ENCODE measurements at regions not wholly inside any gene's neighbourhood (a gene's known extent, or its start where the extent isn't known, plus 50 kb on each side); places are given as distances from the start of the nearest gene placed in this dataset.

DNA sequence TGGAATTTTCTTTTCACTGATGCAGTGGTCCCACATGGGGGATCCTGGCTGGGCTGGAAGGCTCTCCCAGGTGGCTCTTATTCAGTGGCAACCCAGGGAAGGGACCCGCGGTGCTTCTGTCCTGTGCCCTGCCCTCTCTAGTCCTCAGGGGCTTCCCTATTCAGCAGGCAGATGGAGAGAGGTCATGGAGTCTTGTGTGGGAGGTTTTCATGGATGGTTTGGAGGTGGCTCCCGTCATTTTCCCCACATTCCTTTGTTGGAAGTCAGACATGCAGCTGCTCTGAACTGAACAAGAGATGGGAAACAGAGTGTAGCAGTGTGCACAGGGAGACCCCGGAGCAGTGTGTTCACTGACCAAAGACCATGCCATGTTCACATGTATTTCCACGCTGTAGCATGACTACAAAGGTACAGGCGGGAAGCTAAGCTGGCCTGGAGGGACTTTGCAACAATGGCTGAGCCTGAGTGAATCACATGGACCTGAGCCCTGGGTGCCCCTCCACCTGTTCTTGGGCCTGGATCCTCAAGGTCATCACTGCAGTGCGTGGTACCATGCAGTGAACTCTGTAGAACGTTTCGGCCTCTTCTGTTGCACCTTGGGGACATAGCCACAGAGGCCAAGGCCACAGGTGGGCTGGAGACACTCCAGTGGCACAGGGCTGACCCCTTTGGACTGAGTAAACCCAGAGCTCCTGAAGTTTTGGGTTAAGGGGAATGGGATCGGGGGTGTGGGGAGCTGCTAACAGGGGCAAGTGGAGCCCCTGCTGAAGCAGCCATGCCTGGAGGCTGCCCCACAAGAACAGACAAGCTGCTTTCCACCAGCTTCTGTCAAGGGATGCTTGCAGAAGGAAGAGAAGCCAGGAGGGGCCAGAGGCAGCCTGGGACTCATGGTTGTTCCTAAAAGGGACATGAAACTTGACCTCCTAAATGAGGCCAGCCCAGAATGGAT lies 123.0 kb downstream of the ASB7 start:
- H3K36me3 Mint-ChIP-seq (ENCODE audit: unreplicated experiment): no peaks in the 10 kb centered on the region
- H3K27me3 Mint-ChIP-seq (ENCODE audit: unreplicated experiment): no peaks in the 10 kb centered on the region
- no peaks in the 10 kb centered on the region for H3K9me3 Mint-ChIP-seq (ENCODE audit: unreplicated experiment)
- peak; percentile 75 for DNase-seq (ENCODE audit: extremely low spot score, unreplicated experiment)
- peak overlapping the region; percentile 62 for H3K27ac Mint-ChIP-seq (ENCODE audit: unreplicated experiment)
- TF ChIP-seq, protein P1, sequence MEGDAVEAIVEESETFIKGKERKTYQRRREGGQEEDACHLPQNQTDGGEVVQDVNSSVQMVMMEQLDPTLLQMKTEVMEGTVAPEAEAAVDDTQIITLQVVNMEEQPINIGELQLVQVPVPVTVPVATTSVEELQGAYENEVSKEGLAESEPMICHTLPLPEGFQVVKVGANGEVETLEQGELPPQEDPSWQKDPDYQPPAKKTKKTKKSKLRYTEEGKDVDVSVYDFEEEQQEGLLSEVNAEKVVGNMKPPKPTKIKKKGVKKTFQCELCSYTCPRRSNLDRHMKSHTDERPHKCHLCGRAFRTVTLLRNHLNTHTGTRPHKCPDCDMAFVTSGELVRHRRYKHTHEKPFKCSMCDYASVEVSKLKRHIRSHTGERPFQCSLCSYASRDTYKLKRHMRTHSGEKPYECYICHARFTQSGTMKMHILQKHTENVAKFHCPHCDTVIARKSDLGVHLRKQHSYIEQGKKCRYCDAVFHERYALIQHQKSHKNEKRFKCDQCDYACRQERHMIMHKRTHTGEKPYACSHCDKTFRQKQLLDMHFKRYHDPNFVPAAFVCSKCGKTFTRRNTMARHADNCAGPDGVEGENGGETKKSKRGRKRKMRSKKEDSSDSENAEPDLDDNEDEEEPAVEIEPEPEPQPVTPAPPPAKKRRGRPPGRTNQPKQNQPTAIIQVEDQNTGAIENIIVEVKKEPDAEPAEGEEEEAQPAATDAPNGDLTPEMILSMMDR (IDR thresholded peaks at IDR 0.05): no peak
- peaks cover 51% of the 10 kb centered on the region for H3K4me1 Mint-ChIP-seq (ENCODE audit: unreplicated experiment)
- no peak overlapping the region for H3K4me3 Mint-ChIP-seq (ENCODE audit: unreplicated experiment)

DNA sequence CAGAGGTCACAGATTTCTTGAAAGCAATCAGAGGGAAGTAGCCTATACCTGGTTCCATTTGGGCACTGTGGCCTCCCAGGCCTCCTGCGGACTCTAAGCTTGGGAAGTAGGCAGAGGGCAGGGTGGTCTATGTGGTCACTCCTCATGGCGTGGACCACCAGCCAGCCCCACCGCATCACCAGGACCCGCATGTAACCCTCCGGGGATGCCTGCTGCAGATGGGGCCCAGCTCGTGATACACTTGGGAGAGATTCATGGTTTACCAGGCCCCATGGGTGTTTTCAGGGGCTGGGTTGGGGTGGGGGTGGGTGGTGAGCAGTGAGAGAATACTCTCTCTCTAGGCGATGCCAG lies 123.7 kb downstream of the ASB7 start:
- TF ChIP-seq, protein P1 (IDR thresholded peaks at IDR 0.05): no peak
- Mint-ChIP-seq H3K4me3 (ENCODE audit: unreplicated experiment) (no peak overlapping the region), H3K27me3 (ENCODE audit: unreplicated experiment) (no peaks in the 10 kb centered on the region), H3K36me3 (ENCODE audit: unreplicated experiment) (no peaks in the 10 kb centered on the region), H3K27ac (ENCODE audit: unreplicated experiment) (no peak overlapping the region), H3K9me3 (ENCODE audit: unreplicated experiment) (no peaks in the 10 kb centered on the region), H3K4me1 (ENCODE audit: unreplicated experiment) (peaks cover 46% of the 10 kb centered on the region)
- peak; percentile 65 for DNase-seq (ENCODE audit: extremely low spot score, unreplicated experiment)

DNA sequence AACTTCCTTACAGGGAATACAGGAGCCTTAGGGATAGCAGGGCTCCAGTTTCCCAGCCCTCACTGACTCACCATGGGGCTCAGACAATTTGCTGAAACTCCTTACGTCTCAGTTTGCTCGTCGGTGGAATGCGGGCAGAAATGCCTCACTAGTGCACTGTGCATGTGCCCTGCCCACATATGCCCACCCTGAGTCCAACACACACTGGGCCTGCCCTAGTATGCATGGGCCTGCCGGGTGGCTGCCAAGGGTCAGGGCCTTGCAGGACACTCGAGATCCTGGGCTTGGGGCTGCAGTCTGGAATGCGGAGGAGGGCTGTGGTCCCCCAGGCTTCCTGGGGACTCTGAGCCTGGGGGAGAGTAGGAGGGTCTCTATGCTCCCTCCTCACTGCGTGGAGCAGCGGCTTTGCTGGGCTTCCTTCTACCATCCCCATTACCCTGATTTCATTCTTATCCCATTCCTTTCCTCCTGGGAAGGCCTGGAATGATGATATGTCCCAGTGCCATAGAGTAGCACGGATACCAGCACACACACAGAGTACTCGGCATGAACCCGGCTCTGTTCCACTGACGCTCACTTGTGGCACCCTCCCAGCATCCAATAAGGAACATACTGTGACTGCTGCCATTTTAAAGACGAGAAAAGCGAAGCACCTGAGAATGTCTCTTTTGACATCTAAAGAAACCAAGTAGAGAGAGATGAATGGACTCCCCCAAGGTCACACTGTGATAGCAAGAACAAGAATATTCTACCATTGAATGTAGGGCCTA lies 124.2 kb downstream of the ASB7 start:
- H3K36me3 Mint-ChIP-seq (ENCODE audit: unreplicated experiment): no peaks in the 10 kb centered on the region
- H3K4me3 Mint-ChIP-seq (ENCODE audit: unreplicated experiment): no peak overlapping the region
- no peak overlapping the region for H3K27ac Mint-ChIP-seq (ENCODE audit: unreplicated experiment)
- no peaks in the 10 kb centered on the region for H3K9me3 Mint-ChIP-seq (ENCODE audit: unreplicated experiment)
- H3K4me1 Mint-ChIP-seq (ENCODE audit: unreplicated experiment): peaks cover 40% of the 10 kb centered on the region
- peak; percentile 73 for DNase-seq (ENCODE audit: extremely low spot score, unreplicated experiment)
- H3K27me3 Mint-ChIP-seq (ENCODE audit: unreplicated experiment): no peaks in the 10 kb centered on the region
- TF ChIP-seq, protein P1 (IDR thresholded peaks at IDR 0.05): no peak

DNA sequence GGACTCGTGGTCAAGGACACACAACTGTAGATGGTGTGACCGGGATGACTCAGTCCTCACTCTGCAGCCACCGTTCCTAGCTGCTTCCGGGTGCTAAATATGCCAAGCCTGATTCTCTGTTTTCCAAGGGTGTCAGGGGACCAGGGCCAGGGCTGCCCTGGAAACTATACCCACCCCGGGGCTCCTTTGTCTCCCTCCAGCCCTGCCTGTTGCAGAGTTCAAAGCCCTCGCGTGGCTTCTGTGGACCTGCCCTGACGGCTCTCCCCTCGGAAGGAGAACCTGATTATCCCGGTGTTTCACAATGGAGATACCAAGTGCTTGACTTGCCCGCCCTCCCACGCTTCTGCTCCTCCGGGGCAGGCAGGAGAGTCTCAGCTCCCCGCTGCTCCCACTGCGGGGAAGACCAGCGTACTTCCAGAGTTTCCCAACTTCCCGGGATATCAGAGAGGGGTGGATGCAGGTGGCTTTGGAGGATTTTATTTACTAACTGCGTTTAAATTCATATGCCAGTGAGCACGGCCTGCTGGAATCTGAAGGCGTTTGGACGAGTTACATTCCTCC lies 125.0 kb downstream of the ASB7 start:
- Mint-ChIP-seq H3K4me1 (ENCODE audit: unreplicated experiment) (peaks cover 33% of the 10 kb centered on the region), H3K27ac (ENCODE audit: unreplicated experiment) (no peak overlapping the region), H3K4me3 (ENCODE audit: unreplicated experiment) (no peak overlapping the region), H3K27me3 (ENCODE audit: unreplicated experiment) (no peaks in the 10 kb centered on the region), H3K9me3 (ENCODE audit: unreplicated experiment) (no peaks in the 10 kb centered on the region), H3K36me3 (ENCODE audit: unreplicated experiment) (no peaks in the 10 kb centered on the region)
- DNase-seq (ENCODE audit: extremely low spot score, unreplicated experiment): peak; percentile 77
- TF ChIP-seq, protein P1 (IDR thresholded peaks at IDR 0.05): no peak

Data from osteocyte (in vitro differentiated cells).